OCI-LY7 (cell line): ENCODE measurements at regions not wholly inside any gene's neighbourhood (a gene's known extent, or its start where the extent isn't known, plus 50 kb on each side); places are given as distances from the start of the nearest gene placed in this dataset.

Source experiments
- BruUV-seq: library from RNA; stranded (reverse); fragments of 400-500 nt; replicated peaks from 2 replicates; lab custom pipeline; 2021; lab: Mats Ljungman, UMichigan
- CTCF ChIA-PET: fragments of 300-600 bp; sonication (Branson Sonifier 250); formaldehyde crosslinking; loops from one replicate; lab custom pipeline; 2022; ENCODE audit warnings: antibody characterized with exemption; ENCODE audit not compliant: unreplicated experiment; lab: Charles Lee
- POLR2A ChIA-PET: fragments of 300-600 bp; sonication (Branson Sonifier 250); formaldehyde crosslinking; loops from one replicate; lab custom pipeline; 2022; ENCODE audit warnings: antibody characterized with exemption; lab: Charles Lee
- DNase-seq: peaks from one replicate; pipeline ENCODE4 v3.0.0-alpha.2; 2015; ENCODE audit warnings: low spot score
- H2AFZ ChIP-seq: fragments of 200-600 bp; sonication (generic), shearing (Covaris generic); 2 replicates; pipeline ENCODE4 v1.6.1; 2014; ENCODE audit warnings: mild to moderate bottlenecking, antibody characterized with exemption, low read length, moderate library complexity
- H3K27ac ChIP-seq: fragments of 200-600 bp; sonication (generic); 2 replicates; pipeline ENCODE4 v1.5.1; 2014; ENCODE audit warnings: mixed run types, low read depth, mild to moderate bottlenecking, moderate library complexity, low read length, inconsistent platforms; ENCODE audit not compliant: poor library complexity, severe bottlenecking
- H3K36me3 ChIP-seq: fragments of 200-600 bp; sonication (generic); 2 replicates; pipeline ENCODE4 v1.6.1; 2014; ENCODE audit warnings: mild to moderate bottlenecking, antibody characterized with exemption, low read length, moderate library complexity, mixed read lengths; ENCODE audit not compliant: insufficient read depth
- H3K4me1 ChIP-seq: fragments of 200-600 bp; sonication (generic); 2 replicates; pipeline ENCODE4 v1.5.1; 2014; ENCODE audit warnings: mild to moderate bottlenecking, low read length; ENCODE audit not compliant: insufficient read depth, poor library complexity, severe bottlenecking
- H3K4me2 ChIP-seq: fragments of 200-600 bp; sonication (generic); 2 replicates; pipeline ENCODE4 v1.6.1; 2014; ENCODE audit warnings: mild to moderate bottlenecking, low read length
- H3K4me3 ChIP-seq: fragments of 200-600 bp; sonication (generic); 2 replicates; pipeline ENCODE4 v1.5.1; 2014; ENCODE audit warnings: mild to moderate bottlenecking, low read depth, low read length; ENCODE audit not compliant: poor library complexity, severe bottlenecking
- H3K79me2 ChIP-seq: fragments of 200-600 bp; sonication (generic); 2 replicates; pipeline ENCODE4 v1.6.1; 2016; ENCODE audit warnings: low read depth, mild to moderate bottlenecking, low read length, moderate library complexity, mixed read lengths; ENCODE audit not compliant: insufficient read depth
- H3K9me2 ChIP-seq: fragments of 200-600 bp; sonication (generic); 2 replicates; pipeline ENCODE4 v1.6.1; 2016; ENCODE audit warnings: mild to moderate bottlenecking, low read length, mixed read lengths; ENCODE audit not compliant: insufficient read depth
- H3K9me3 ChIP-seq: fragments of 200-600 bp; sonication (generic); 2 replicates; pipeline ENCODE4 v1.6.1; 2014; ENCODE audit warnings: mild to moderate bottlenecking, mixed run types, low read length, mixed read lengths
- H4K20me1 ChIP-seq: fragments of 200-600 bp; sonication (generic); 2 replicates; pipeline ENCODE4 v1.6.1; 2014; ENCODE audit warnings: mild to moderate bottlenecking, antibody characterized with exemption, low read length, moderate library complexity, mixed read lengths; ENCODE audit not compliant: insufficient read depth
- CTCF ChIP-seq: fragments of 200-600 bp; sonication (generic); conservative IDR thresholded peaks from 2 replicates; pipeline ENCODE4 v1.5.1; 2014; ENCODE audit warnings: mild to moderate bottlenecking, antibody characterized with exemption, low read length, moderate library complexity, mixed read lengths
- EZH2phosphoT487 ChIP-seq: fragments of 200-600 bp; sonication (generic); IDR thresholded peaks from 2 replicates; pipeline ENCODE4 v1.6.1; 2018; ENCODE audit warnings: low read depth, borderline replicate concordance, mild to moderate bottlenecking, mixed run types, antibody characterized with exemption, low read length, moderate library complexity, mixed read lengths
- intact Hi-C: fragments of 100-400 bp; cut with micrococcal nuclease; formaldehyde crosslinking; loops from one replicate; pipeline ENCODE4 v1.10.0; 2022; ENCODE audit not compliant: unreplicated experiment

DNA sequence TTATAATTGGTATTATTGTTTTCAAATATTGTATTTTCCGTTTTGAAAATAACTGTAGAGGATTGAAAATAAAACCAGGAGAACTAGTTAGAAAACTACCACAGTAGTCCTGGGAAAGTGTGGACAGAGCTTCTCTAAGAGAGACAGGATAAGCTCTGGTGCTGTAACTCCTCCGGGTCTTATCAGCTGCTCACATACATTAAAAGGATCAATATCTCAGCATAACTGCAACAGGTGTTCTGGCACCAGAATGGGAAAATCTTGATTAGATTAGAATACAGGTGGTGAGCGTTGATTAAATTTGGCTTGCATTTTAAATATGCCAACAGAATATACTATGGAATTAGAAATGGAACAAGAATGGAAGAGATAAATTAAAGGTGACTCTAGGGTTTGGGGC, 1138.9 kb upstream of the ADGRB3 start:
- Histone ChIP-seq H2AFZ (no peak overlapping the region), H3K79me2 (no peaks in the 10 kb centered on the region), H3K4me3 (no peak overlapping the region), H4K20me1 (no peaks in the 10 kb centered on the region), H3K9me3 (peaks cover 4% of the 10 kb centered on the region; the same call in 1 of the 2 replicates), H3K4me1 (no peaks in the 10 kb centered on the region), H3K4me2 (no peak overlapping the region), H3K36me3 (no peaks in the 10 kb centered on the region), H3K27ac (no peak overlapping the region), H3K9me2 (no peaks in the 10 kb centered on the region; the same call in 1 of the 2 replicates)
- no peak for TF ChIP-seq EZH2phosphoT487
- TF ChIP-seq CTCF = no peak
- intact Hi-C loops = no loop called here
- ChIA-PET POLR2A (no interaction called here), CTCF (no interaction called here)
- BruUV-seq = no TSS peak
- DNase-seq = no peak

DNA sequence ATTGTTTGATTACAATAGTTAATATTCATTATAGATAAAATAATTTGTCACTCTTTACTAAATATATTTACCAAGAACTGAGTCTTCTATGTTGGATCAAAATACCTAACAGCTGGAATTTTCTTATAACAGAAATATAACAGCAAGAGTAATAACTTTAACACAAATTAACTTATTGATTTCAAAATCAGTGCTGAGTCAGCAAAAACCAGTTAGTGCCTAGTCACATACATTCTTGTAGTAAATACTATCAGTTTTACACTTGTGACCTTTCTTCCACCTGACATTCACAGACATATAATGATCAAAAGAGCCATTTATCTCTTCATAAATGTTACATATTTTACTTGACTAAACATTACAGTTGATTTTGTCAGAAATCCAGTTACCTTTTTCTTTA, 1141.4 kb upstream of the ADGRB3 start:
- H3K79me2 ChIP-seq = no peaks in the 10 kb centered on the region
- H3K9me3 ChIP-seq = peaks cover 4% of the 10 kb centered on the region; the same call in 1 of the 2 replicates
- no peaks in the 10 kb centered on the region for H4K20me1 ChIP-seq
- H3K4me3 ChIP-seq = no peak overlapping the region
- no TSS peak for BruUV-seq
- H3K27ac ChIP-seq = no peak overlapping the region
- CTCF ChIA-PET = no interaction called here
- TF ChIP-seq EZH2phosphoT487 (no peak), CTCF (no peak)
- intact Hi-C loops = no loop called here
- H2AFZ ChIP-seq = no peak overlapping the region
- no peak overlapping the region for H3K4me2 ChIP-seq
- no peak for DNase-seq
- no peaks in the 10 kb centered on the region for H3K36me3 ChIP-seq
- H3K9me2 ChIP-seq = no peaks in the 10 kb centered on the region; the same call in 1 of the 2 replicates
- H3K4me1 ChIP-seq = no peaks in the 10 kb centered on the region
- POLR2A ChIA-PET = no interaction called here

DNA sequence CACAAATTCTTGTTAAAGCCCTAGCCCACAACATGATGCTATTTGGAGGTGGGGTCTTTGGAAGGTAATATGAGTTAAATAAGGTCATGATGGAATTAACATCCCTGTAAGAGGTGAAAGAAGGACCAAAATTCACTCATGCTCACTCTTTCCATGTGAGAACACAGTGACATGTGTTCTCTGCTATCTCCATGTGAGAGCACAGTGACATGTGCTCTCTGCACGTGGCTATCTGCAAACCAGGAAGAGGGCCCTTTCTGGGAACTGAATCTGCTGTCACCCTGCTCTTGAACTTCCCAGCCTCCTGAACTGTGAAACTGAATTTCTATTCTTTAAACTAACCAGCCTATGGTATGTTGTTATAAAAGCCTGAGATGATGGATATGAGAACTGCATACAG, 1159.4 kb upstream of the ADGRB3 start:
- Histone ChIP-seq H3K36me3 (no peaks in the 10 kb centered on the region), H3K9me2 (peaks cover 3% of the 10 kb centered on the region; the same call in 1 of the 2 replicates), H3K4me3 (no peak overlapping the region), H3K9me3 (0 out of 2 replicates have a peak, but pooled peaks cover 9% of the 10 kb centered on the region), H3K4me1 (no peaks in the 10 kb centered on the region), H3K79me2 (no peaks in the 10 kb centered on the region), H3K27ac (no peak overlapping the region), H3K4me2 (no peak overlapping the region), H2AFZ (0 out of 2 replicates have a peak overlapping the region, but pooled peaks have one; percentile 25), H4K20me1 (no peaks in the 10 kb centered on the region)
- DNase-seq = no peak
- CTCF ChIA-PET = no interaction called here
- no TSS peak for BruUV-seq
- TF ChIP-seq CTCF (no peak), EZH2phosphoT487 (no peak)
- intact Hi-C loops = no loop called here
- POLR2A ChIA-PET = no interaction called here
